ENCODE measurements at regions not wholly inside any gene's neighbourhood (a gene's known extent, or its start where the extent isn't known, plus 50 kb on each side); places are given as distances from the start of the nearest gene placed in this dataset.

- TF ChIP-seq POLR2A (IDR thresholded peaks at IDR 0.05) (no peak), CTCF (IDR thresholded peaks at IDR 0.05) (no peak)
Observed at GRCh38 chr4:138891631-138892031, 124.0 kb upstream of the NOCT start.
